IPS-18c (cell line): ENCODE measurements at regions not wholly inside any gene's neighbourhood (a gene's known extent, or its start where the extent isn't known, plus 50 kb on each side); places are given as distances from the start of the nearest gene placed in this dataset.
"Not testable (repeated sequence)": the region's sequence is repeated elsewhere in the genome, so short reads cannot be mapped to it uniquely, and the experiment has no call there.

Experiments used
- H3K4me3 ChIP-seq: 2 replicates; pipeline ENCODE4 v1.7.0; 2013; ENCODE audit warnings: low read depth, mild to moderate bottlenecking, low read length, moderate library complexity; ENCODE audit not compliant: insufficient read depth
- H3K9me3 ChIP-seq: one replicate; pipeline ENCODE4 v1.6.1; 2013; ENCODE audit warnings: mild to moderate bottlenecking, low read length, moderate library complexity; ENCODE audit not compliant: control insufficient read depth, insufficient read depth

DNA sequence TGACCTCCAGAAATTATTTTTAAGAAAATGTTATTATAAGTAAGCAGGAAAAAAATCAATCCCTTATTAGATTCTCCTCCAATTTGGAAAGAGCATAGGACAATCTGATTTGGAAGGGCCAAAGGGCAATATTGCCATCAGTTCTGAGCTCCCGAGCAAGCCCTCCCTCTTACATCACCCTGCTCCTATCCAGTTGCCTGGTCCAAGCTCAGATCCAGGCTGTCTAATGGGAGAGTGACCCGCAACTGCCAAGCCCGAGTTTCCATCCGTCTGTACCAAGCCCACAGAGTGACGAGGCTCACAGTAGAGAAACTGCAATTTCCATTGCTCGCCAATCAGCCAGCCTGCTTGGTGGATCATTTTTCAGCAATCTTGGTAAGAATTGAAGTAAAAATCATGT, 187.7 kb downstream of the MEX3B start:
- H3K4me3 ChIP-seq = no peak overlapping the region
- H3K9me3 ChIP-seq = no peaks in the 10 kb centered on the region

DNA sequence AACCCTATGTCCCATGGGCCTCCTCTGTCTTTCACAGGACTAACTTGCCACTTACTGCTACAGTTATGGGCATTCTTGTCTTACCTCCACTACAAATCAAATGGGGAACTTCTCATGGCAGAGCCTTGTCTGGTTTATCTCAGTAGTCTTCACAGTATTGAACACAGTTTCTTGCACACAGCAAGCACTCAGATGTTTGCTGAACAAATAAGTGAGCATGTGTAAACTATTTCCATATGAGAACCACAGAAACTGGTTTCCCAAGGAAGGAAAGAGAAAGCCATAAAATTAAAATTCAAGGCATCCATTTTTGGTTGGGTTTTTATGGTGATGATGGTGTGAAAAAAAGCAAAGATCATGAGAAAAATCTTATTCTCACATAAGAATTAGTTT, 189.2 kb downstream of the MEX3B start:
- Histone ChIP-seq H3K9me3 (no peaks in the 10 kb centered on the region), H3K4me3 (no peak overlapping the region)

DNA sequence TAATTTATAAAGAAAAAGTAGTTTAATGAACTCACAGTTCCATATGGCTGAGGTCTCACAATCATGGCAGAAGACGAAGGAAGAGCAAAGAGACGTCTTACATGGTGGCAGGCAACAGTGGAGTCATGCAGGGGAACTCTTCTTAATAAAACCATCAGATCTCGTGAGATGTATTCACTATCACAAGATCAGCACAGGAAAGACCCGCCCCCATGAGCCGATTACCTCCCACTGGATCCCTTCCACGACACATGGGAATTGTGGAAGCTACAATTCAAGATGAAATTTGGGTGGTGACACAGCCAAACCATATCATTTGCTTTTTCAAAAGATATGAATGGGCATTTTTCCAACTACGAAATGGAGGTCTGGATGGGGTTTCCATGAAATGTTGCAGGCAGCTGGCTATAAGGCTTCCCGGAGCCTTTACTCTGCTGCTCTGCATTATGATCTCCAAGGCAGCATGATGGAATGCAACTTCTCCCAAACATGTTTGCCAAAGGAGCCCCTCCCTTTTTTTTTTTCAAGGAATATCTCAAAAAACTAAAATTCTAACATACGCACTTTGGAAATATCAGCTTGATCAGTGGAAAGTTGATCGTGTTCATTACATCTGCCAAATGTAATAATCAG, 189.7 kb downstream of the MEX3B start:
- no peaks in the 10 kb centered on the region for H3K9me3 ChIP-seq
- H3K4me3 ChIP-seq = no peak overlapping the region

DNA sequence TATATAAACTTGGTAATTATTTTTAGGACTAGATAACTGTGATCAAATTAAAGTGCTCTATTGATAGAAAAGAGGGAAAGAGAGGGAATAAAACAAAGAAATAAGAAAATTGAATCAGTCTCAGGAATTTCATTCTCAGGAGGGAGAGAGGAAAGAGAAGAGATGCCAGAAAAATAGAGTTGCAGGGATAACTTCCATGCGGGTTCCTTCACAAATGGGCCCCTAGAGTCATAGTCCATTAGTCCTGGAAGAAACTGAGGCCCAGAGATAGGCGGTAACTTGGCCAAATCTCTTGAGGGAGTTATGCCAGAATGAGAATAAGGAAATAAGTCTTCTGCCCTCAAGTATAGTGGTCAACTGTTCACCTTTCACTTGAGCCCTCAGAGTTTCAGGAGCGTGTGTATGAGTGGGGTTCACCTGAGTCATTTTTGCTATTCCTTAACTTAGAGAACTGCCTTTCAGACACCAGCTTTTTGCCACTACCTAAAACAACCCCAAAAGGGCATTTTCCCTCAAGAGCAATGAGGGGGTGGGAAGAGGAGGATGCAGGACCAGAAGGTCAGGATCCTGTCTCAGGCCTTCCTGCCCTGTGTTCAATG, 192.6 kb downstream of the MEX3B start:
- no peak overlapping the region for H3K4me3 ChIP-seq
- no peaks in the 10 kb centered on the region for H3K9me3 ChIP-seq

DNA sequence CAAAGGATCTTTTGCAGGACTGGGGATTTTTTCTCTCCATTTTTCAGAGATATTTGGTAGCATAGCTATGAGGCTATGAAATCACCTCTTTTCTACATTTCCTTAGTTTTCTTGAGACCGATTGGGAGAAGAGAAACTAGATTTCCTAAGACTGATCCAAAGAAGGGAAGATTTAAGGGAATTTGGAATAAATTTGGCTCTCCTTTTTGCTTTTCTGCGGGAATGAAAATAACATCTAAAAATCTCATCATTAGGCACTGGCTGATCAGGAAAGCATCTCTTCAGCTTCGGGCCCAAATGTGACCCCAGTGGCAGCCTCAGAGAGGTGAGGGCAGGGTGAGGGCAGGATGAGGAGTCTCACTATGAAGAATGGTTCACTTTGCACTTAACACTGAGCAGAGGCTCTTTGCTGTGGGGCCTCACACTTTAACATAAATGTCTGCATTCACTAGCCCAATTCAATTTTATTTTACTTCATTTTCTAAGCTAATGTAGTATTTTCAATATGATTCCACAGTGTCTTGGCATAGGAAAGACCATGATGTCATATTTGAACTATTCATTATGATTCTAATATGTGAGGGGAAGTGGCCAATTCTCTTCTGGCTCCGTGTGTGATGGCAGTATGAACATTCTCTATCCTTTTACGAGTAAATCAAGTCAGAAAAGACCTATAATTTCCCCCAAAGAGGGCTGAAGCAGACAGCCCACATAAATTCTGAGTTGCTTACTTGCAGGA, 193.2 kb downstream of the MEX3B start:
- H3K9me3 ChIP-seq = no peaks in the 10 kb centered on the region

DNA sequence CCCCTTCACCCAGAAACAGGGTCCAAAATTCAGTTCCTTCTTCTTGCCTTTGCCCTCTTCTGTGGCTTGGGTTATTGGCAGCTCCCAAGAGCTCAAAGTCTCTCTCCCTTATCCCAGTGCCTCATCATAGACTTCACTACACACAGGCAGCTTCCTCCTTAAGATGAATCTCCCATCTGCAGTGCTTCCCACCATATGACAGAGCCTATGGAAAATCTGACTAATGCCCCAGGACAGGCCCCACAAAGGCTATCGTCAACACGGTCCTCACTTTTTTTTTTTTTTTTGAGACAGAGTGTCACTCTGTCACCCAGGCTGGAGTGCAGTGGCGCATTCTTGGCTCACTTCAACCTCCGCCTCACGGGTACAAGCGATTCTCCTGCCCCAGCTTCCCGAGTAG, 194.1 kb downstream of the MEX3B start:
- no peaks in the 10 kb centered on the region for H3K9me3 ChIP-seq

More for the DNA sequence above, 193.2 kb downstream of the MEX3B start:
- no peak overlapping the region for H3K4me3 ChIP-seq

DNA sequence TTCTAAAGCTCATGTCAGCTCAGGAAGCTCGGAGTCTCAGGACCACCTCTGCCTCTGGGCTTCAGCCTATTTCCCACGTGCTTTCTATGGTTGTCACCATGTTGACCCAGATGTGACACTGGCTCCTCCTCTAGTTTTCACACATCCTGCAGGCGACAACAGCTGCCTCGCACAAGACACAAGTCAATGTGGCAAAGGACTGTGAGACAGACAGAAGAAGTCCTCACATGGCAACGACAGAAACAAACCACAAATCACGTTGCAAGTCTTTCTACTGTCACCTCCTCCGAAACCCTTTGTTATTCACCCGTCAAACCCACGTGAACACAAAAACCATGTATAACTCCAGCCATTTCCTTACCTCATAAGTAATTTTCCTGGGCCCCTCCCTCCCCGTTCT, 194.5 kb downstream of the MEX3B start:
- Histone ChIP-seq H3K9me3 (no peaks in the 10 kb centered on the region), H3K4me3 (no peak overlapping the region)

More for the DNA sequence above, 194.1 kb downstream of the MEX3B start:
- no peak overlapping the region for H3K4me3 ChIP-seq

DNA sequence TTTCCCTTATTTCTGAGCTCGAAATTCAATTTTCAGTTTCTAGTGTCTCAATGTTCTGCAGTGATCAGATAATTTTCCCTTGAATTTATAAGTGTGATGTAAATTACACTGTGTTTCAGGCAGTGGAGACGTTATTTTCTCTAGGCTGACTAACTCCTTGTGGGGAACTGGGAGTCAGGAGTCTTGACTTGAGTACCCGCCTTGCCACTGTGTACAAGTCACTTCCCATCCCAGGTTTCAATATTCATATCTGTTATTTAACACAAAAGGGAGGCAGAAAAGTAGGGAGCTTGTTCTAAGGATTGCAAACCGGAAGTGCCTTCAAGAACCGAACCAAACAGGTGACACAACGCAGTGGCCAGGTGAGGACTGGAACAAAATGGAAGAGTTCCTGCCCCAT, 196.5 kb downstream of the MEX3B start:
- Histone ChIP-seq H3K9me3 (no peaks in the 10 kb centered on the region), H3K4me3 (no peak overlapping the region)

DNA sequence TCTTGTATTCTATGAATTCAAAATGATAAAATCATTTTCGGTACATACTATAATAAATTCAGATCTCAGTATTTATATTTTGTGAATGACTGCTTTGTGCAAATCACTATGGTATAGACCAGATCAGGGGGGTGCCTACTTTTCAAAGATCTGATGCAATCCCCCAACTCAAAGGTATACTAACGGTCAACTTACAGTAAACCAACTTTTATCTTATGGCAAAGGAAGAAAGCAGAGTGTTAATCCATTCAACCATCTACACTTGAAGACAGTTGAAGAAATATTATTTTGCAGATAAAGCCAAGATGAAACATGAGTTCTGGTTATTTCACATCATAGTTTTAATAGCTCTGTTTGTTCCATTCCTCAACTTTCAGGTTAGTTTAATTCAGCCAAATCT, 197.1 kb downstream of the MEX3B start:
- Histone ChIP-seq H3K9me3 (no peaks in the 10 kb centered on the region), H3K4me3 (no peak overlapping the region)

DNA sequence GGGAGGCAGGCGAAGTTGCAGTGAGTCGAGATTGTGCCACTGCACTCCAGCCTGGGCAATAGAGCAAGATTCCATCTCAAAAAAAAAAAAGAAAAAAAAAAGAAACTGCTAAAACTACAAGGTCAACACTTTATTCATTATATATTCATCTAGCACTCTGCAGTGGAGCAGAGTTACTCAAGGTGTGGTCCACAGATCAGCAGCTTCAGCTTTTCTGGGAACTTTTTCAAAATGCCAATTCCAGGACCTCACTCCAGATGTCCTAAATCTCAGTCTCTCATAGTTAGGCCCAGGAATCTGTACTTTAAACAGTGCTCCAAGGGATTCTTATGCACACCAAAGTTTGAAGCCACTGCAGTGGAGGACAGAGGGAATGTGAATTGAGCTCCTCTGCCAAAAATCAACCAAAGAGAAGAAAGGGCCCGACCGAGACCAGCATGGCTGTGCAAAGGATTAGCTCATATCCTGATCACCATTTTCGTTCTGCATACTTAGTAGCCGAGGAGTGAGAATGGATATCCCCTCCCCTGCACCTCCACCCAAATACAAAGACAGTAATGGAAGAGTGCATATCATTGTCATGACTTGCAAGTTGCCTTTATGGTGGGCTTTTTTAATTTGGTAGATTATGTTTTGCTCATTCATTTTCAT, 201.9 kb downstream of the MEX3B start:
- Histone ChIP-seq H3K9me3 (no peaks in the 10 kb centered on the region), H3K4me3 (no peak overlapping the region)

DNA sequence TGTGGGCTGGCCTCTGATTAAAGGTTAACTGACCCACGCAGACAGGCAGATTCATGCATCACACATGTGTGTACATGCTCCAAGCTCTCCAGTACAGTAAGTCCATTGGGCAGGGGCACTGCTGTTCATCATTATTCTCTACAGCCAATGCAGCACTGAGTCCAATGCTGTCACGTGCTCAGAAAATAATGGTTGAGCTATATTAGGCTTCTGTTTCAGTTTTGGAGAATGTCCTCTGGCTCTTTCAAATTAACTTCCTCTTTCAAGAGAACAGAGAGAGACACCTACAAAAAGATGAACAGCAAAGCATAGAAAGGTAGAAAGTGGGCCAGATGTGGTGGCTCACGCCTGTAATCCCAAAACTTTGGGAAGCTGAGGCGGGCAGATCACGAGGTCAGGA, 202.6 kb downstream of the MEX3B start:
- no peak overlapping the region for H3K4me3 ChIP-seq

DNA sequence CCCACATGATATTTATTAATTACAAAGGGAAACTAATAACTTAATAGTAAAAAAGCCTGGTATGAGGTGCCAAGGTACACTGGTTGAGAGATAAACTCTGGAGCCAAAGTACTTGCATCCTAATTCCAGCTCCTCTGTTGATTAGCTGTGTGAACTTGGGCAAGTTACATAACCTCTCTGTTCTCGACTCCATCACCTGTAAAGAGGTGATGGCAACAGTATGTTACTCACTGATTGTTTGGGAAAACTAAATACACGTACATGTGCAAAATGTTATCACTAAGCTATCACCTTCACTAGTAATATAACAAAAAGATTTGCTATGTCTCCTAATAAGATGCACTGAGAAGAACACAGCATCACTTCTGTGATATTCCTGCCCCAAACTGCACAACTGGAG, 206.4 kb downstream of the MEX3B start:
- no peak overlapping the region for H3K4me3 ChIP-seq
- no peaks in the 10 kb centered on the region for H3K9me3 ChIP-seq

More for the DNA sequence above, 202.6 kb downstream of the MEX3B start:
- no peaks in the 10 kb centered on the region for H3K9me3 ChIP-seq

DNA sequence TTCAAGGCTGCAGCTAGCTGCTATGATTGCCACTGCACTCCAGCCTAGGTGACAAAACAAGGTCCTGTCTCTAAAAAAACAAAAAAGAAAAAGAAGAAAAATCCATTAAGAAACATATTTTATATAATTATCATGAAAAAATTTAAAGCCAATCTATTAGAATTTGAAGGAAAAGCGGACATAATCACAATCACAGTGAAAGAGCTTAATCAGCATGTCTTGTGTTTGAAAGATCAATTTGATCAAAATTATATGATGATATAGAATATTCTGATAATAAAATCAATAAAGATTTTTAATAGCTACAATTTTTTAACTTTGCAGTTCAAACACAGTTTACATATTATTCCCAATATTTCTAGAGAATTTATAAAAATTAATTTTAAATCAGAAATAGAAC, 210.1 kb downstream of the MEX3B start:
- H3K4me3 ChIP-seq = no peak overlapping the region
- H3K9me3 ChIP-seq = no peaks in the 10 kb centered on the region

DNA sequence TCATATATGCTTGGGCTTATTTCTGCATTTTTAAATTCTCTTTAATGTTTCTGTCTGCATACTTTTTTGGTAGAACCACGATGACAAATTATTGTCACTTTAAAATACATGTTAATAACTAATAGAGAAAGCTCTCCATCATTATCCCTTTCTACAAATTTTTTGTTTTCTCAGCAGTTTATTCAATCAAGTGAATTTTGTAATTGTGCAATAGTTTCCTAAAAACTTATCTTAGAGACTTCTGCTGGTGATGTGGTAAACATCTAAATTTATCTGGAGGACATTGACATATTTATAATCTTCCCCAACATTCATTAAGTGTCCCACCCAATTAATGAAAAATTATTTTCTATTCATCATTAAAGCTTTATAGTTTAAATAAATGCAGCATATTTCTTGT, 215.3 kb downstream of the MEX3B start:
- Histone ChIP-seq H3K9me3 (peaks cover 2% of the 10 kb centered on the region), H3K4me3 (no peak overlapping the region)

DNA sequence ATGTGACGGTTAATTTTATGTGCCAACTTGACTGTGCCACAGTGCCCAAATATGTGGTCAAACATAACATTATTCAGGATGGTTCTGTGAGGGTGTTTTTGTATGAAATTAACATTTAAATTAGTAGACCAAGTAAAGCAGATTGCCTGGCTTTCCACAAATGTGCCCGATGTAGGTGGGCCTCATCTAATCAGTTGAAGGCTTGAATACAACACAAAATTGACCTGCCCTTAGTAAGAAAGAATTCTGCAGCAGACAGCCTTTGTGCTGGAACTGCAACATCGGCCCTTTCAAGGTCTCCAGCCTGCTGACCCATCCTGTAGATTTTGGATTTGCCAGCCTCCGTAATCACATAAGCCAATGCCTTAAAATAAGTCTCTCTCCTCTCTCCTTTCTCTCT, 215.9 kb downstream of the MEX3B start:
- no peak overlapping the region for H3K4me3 ChIP-seq
- peaks cover 2% of the 10 kb centered on the region for H3K9me3 ChIP-seq

DNA sequence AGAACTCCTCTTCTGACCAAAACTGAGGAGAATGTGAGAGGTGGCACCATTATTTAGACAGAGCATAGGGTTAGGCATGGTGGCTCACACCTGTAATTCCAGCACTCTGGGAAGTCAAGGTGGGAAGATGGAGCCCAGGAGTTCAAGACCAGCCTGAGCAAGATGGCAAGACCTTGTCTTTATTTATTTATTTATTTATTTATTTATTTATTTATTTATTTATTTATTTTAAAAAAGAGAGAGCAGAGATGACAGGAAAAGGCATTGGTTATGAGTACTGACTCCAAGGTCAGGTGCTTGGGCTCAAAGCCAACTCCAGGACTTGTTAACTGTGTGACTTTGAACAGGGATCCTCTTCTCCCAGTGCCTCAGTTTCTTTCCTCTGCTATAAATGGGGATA, 217.7 kb downstream of the MEX3B start:
- Histone ChIP-seq H3K9me3 (peaks cover 2% of the 10 kb centered on the region), H3K4me3 (no peak overlapping the region)

DNA sequence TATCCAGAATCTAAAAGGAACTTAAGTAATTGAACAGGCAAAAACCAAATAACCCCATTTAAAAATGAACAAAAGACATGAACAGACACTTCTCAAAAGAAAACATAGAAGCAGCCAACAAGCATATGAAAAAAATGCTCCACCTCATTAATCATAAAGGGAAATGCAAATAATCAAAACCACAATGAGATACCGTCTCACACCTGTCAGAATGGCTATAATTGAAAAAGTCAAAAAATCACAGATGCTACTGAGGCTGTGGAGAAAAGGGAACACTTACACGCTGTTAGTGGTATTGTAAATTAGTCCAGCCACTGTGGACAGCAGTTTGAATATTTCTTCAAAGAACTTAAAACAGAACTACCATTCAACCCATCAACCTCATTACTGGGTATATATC, 220.7 kb downstream of the MEX3B start:
- Histone ChIP-seq H3K9me3 (peaks cover 2% of the 10 kb centered on the region), H3K4me3 (no peak overlapping the region)

DNA sequence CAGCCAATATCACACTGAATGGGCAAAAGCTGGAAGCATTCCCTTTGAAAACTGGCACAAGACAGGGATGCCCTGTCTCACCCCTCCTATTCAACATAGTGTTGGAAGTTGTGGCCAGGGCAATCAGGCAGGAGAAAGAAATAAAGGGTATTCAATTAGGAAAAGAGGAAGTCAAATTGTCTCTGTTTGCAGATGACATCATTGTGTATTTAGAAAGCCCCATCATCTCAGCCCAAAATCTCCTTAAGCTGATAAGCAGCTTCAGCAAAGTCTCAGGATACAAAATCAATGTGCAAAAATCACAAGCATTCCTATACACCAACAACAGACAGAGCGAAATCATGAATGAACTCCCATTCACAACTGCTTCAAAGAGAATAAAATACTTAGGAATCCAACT, 223.2 kb downstream of the MEX3B start:
- H3K9me3 ChIP-seq, H3K4me3 ChIP-seq: not testable (repeated sequence)
